ENCODE measurements at regions not wholly inside any gene's neighbourhood (a gene's known extent, or its start where the extent isn't known, plus 50 kb on each side); places are given as distances from the start of the nearest gene placed in this dataset.

DNA sequence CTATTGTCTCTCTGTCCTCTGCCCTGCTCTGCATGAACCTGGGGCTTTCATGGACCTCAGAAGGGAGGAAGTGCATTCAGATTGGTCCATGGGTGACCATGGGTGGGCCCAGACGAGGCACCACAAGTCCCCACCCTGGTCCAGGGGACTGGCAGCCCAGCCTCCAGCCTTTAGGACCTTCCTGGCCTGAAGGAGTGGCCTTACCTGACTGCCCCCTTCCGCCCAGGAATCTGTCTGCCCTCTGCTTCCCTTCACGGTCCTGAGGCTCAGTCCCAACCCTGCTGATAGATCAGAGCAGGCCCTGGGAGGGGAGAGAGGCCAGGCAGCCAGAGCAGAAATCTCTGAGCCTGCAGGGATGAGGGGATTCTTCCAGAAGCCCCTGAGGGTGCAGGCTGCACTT is 455.4 kb downstream of the PCDH18 start:
- no peaks in the 10 kb centered on the region for H3K27me3 Mint-ChIP-seq (ENCODE audit: low read depth)
- H3K4me1 Mint-ChIP-seq, result no peaks in the 10 kb centered on the region
- no peak overlapping the region for H3K4me3 Mint-ChIP-seq
- TF ChIP-seq, protein P1, sequence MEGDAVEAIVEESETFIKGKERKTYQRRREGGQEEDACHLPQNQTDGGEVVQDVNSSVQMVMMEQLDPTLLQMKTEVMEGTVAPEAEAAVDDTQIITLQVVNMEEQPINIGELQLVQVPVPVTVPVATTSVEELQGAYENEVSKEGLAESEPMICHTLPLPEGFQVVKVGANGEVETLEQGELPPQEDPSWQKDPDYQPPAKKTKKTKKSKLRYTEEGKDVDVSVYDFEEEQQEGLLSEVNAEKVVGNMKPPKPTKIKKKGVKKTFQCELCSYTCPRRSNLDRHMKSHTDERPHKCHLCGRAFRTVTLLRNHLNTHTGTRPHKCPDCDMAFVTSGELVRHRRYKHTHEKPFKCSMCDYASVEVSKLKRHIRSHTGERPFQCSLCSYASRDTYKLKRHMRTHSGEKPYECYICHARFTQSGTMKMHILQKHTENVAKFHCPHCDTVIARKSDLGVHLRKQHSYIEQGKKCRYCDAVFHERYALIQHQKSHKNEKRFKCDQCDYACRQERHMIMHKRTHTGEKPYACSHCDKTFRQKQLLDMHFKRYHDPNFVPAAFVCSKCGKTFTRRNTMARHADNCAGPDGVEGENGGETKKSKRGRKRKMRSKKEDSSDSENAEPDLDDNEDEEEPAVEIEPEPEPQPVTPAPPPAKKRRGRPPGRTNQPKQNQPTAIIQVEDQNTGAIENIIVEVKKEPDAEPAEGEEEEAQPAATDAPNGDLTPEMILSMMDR (IDR thresholded peaks at IDR 0.05; ENCODE audit: unreplicated experiment in 3 of 3), result no peak
- no peaks in the 10 kb centered on the region for H3K36me3 Mint-ChIP-seq (ENCODE audit: low read depth)
- peaks cover 6% of the 10 kb centered on the region for H3K9me3 Mint-ChIP-seq
- no peak overlapping the region for H3K27ac Mint-ChIP-seq

DNA sequence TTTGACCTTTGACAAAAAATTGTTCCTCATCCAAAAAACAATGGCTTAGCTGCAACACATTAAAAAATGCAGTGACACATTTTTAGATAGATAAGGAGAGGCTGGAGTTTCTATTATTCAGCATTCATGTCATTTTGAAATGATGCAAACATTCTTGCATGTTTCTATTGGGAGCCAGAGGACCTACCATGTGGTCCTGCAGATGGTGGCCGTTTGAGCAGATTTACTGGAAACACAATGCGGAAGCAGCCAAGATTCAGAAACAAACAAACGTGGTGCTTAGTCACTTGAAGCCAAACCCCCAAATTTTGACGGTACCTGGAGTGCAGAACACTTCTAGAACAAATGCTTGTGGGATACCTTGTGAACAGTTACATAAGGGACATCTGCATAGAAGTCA is 456.7 kb downstream of the PCDH18 start:
- Mint-ChIP-seq H3K4me3 (no peak overlapping the region), H3K4me1 (no peaks in the 10 kb centered on the region), H3K27me3 (ENCODE audit: low read depth) (no peaks in the 10 kb centered on the region), H3K36me3 (ENCODE audit: low read depth) (no peaks in the 10 kb centered on the region), H3K9me3 (peaks cover 6% of the 10 kb centered on the region), H3K27ac (no peak overlapping the region)
- TF ChIP-seq, protein P1 (IDR thresholded peaks at IDR 0.05; ENCODE audit: unreplicated experiment in 3 of 3), result no peak

DNA sequence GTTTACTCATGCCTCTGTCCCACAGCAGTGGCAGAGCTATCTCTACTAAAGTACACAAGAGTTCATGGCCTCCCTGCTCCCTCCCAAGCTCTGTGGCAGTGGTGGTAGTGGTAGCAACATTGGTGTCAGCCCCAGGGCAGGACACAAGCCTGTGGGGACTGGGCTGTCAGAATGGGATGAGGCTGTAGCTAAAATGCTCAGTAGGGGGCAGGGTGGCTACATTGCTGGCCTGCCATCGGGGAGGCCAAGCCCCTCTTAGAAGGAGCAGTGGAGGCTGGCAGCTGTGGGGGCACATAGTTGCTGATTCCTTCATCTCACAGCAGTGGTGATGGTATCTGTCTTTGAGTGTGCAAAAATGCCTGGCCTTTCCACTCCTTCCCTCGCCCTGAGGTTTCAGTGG is 461.7 kb downstream of the PCDH18 start:
- Mint-ChIP-seq H3K4me1 (no peaks in the 10 kb centered on the region), H3K36me3 (ENCODE audit: low read depth) (no peaks in the 10 kb centered on the region), H3K4me3 (no peak overlapping the region), H3K27me3 (ENCODE audit: low read depth) (no peaks in the 10 kb centered on the region), H3K9me3 (peaks cover 5% of the 10 kb centered on the region), H3K27ac (no peak overlapping the region)
- TF ChIP-seq, protein P1 (IDR thresholded peaks at IDR 0.05; ENCODE audit: unreplicated experiment in 3 of 3), result no peak

DNA sequence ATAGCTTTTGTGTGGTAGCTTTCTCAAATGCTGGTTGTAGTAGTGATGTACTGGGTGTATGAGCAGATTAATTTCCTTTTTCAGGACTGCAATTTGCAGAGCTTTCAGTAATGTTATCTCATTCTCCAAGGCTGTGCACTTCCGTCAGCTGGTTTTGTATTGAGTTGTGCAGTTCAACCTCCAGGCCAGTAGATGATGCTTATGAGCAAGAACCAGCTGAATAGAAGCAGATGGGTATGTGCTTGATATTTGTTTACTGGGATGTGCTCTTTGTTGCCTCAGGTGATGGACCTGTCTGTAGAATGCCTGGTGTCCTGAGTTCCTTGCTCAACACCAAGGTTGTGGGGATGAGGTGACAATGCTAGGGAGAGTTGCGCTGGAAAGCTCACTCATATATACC is 462.8 kb downstream of the PCDH18 start:
- TF ChIP-seq, protein P1 (IDR thresholded peaks at IDR 0.05; ENCODE audit: unreplicated experiment in 3 of 3), result no peak
- Mint-ChIP-seq H3K4me1 (no peaks in the 10 kb centered on the region), H3K27me3 (ENCODE audit: low read depth) (no peaks in the 10 kb centered on the region), H3K36me3 (ENCODE audit: low read depth) (no peaks in the 10 kb centered on the region), H3K9me3 (no peaks in the 10 kb centered on the region), H3K27ac (no peak overlapping the region), H3K4me3 (no peak overlapping the region)

DNA sequence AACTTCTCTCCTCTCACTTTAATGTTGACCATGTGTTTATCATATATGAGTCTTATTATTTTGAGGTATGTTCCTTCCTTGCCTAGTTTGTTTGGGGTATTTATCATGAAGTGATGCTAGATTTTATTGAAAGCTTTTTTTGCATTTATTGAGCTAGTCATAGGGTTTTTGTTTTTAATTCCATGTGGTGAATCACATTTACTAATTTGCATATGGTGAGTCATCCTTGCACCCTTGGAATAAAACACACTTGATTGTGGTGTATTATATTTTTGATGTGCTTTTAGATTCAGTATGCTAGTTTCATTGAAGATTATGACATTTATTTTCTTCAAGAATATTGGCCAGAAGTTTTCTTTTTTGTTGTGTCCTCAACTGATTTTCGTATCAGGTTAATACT is 464.6 kb downstream of the PCDH18 start:
- no peaks in the 10 kb centered on the region for H3K27me3 Mint-ChIP-seq (ENCODE audit: low read depth)
- H3K27ac Mint-ChIP-seq, result no peak overlapping the region
- no peaks in the 10 kb centered on the region for H3K4me1 Mint-ChIP-seq
- H3K36me3 Mint-ChIP-seq (ENCODE audit: low read depth), result no peaks in the 10 kb centered on the region
- no peaks in the 10 kb centered on the region for H3K9me3 Mint-ChIP-seq
- H3K4me3 Mint-ChIP-seq, result no peak overlapping the region
- TF ChIP-seq, protein P1 (IDR thresholded peaks at IDR 0.05; ENCODE audit: unreplicated experiment in 3 of 3), result no peak

DNA sequence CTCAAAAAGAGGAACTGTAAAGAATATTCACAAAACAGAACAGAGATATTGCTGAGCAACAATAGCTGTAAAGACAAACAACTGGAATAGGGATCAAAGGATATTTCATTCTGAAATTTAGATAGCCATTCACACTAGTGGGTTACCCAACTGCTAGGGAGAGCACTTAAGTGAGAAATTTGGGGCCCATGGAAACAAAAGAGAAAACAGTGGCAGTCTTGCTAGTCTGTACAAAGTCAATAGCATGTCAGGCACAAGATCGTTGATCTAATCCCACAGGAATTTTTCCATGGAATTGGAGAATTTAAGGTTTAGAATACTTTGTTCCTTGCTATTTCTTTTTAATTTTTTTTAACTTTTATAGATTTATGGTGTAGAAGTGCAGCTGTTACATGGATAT is 467.0 kb downstream of the PCDH18 start:
- TF ChIP-seq, protein P1 (IDR thresholded peaks at IDR 0.05; ENCODE audit: unreplicated experiment in 3 of 3), result no peak
- Mint-ChIP-seq H3K27me3 (ENCODE audit: low read depth) (no peaks in the 10 kb centered on the region), H3K9me3 (no peaks in the 10 kb centered on the region), H3K27ac (no peak overlapping the region), H3K36me3 (ENCODE audit: low read depth) (no peaks in the 10 kb centered on the region), H3K4me3 (no peak overlapping the region), H3K4me1 (no peaks in the 10 kb centered on the region)

Measured in nephron (organoid).